ENCODE measurements at regions not wholly inside any gene's neighbourhood (a gene's known extent, or its start where the extent isn't known, plus 50 kb on each side); places are given as distances from the start of the nearest gene placed in this dataset.
A peak's percentile ranks its signal among the peaks of the same experiment; 100 is the strongest.

DNA sequence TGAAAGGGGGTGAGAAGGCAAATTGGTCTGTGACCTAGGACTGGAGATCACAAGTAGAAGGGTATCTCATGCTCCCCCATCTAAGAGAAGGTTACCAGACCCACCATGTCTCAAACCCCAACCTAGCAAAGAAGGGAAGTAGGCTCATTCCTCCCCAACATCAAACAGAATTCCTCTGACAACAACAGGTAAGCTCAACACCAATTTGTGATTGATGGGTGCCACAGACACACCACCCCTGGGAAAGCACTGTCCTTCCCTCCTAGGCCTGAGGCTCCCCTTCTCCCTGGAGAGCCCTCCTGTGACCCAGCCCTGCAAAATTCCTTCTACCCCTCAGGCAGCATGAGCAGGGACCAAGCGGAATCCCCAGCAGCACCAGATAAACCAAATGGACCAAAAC, 154.3 kb downstream of the BUD13 start:
- WGBS (ENCODE audit: insufficient coverage): 83% methylated on average over 1 of the region's 1 CpG
- H3K36me3 ChIP-seq (ENCODE audit: control insufficient read depth, insufficient read depth, low read length): no peaks in the 10 kb centered on the region
- DNase-seq: no peak
- H3K4me1 ChIP-seq (ENCODE audit: control insufficient read depth, insufficient read depth, low read length): no peaks in the 10 kb centered on the region
- no peaks in the 10 kb centered on the region for H3K9me3 ChIP-seq (replicated peaks; ENCODE audit: control insufficient read depth, low read depth, low read length)
- H3K4me3 ChIP-seq (ENCODE audit: low read length): no peak overlapping the region
- no peak overlapping the region for H3K27ac ChIP-seq (ENCODE audit: low read length)
- peaks cover 24% of the 10 kb centered on the region for H3K27me3 ChIP-seq (ENCODE audit: control insufficient read depth, insufficient read depth, low read length)

DNA sequence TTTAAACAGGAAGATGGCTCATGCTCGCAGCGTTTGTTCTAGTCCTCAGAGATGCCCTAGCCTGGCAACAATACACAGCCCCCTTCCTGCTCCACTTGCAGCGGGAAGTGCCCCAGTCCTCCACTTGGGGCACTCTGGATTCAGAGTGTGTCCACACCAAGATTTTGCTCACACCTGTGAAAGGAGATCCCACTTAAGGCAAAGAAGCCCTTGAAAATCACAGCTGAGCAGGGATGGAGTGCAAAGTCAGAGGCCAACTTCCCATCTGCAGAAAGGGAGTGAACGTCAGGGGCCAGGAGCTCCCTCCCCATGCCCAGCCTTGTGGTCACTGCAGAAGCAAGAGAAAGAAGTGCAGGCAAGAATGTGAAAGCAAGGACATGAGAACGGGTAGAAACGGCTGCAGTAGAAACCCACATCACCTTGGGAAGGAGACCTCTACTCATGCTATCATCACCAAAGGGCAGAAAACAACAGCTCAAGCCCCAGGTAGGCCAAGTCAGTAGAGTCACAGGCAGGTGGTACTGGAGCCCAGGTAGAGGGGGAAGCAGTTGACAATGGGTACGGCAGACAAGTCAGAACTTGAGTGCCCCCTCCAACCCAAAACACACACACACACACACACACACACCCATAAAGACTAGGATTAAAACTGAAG, 157.4 kb downstream of the BUD13 start:
- Histone ChIP-seq H3K36me3 (ENCODE audit: control insufficient read depth, insufficient read depth, low read length) (no peaks in the 10 kb centered on the region), H3K9me3 (replicated peaks; ENCODE audit: control insufficient read depth, low read depth, low read length) (no peaks in the 10 kb centered on the region), H3K27me3 (ENCODE audit: control insufficient read depth, insufficient read depth, low read length) (peaks cover 31% of the 10 kb centered on the region), H3K4me1 (ENCODE audit: control insufficient read depth, insufficient read depth, low read length) (no peaks in the 10 kb centered on the region), H3K27ac (ENCODE audit: low read length) (no peak overlapping the region), H3K4me3 (ENCODE audit: low read length) (no peak overlapping the region)
- 51% methylated on average over 4 of the region's 7 CpGs for WGBS (ENCODE audit: insufficient coverage)
- no peak for DNase-seq

DNA sequence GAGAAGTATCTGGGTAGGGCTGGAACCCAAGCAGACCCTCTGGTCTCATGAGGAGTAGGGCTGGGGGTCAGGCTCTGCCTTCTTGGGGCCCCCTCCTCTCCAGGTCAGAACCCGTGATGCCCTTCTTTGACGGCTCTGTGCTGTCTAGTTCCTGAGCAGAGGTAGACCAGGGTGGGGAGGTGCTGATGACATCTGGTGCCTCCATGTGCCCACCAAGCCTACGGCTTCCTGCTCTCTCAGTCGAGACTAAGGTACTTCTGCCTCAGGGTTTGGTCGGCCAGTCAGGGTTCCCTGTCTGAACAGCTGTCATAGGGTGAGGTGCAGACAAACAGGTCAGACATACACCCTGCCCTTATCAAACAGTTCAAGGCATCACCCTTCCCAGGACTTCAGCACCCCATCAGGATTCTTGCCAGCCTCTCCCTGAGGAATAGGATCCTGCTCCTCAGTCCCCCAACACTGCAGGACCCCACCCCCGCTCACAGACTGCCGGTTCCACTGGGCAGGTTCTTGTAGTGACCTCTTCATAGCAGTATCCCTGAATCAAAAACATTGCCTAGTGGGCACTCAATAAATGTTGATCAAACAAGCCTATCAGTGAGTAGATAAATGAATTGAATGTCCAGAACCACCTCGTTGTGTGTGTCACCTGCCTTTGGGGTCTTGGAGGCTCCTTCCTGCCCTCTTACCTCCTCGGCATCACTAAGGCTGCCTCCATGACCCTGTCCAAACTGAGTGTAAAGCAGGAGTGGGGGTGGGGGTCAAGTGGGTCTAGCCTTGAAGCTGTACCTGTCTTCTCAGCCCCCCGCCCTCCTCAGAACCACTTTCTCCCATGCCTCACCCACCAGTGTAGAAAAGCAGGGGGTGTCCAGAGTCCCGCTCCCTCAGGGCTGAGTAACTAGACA, 158.2 kb downstream of the BUD13 start:
- DNase-seq: no peak
- Histone ChIP-seq H3K9me3 (replicated peaks; ENCODE audit: control insufficient read depth, low read depth, low read length) (no peaks in the 10 kb centered on the region), H3K27me3 (ENCODE audit: control insufficient read depth, insufficient read depth, low read length) (peaks cover 31% of the 10 kb centered on the region), H3K4me3 (ENCODE audit: low read length) (no peak overlapping the region), H3K36me3 (ENCODE audit: control insufficient read depth, insufficient read depth, low read length) (no peaks in the 10 kb centered on the region), H3K27ac (ENCODE audit: low read length) (no peak overlapping the region), H3K4me1 (ENCODE audit: control insufficient read depth, insufficient read depth, low read length) (no peaks in the 10 kb centered on the region)
- 87% methylated on average over 9 of the region's 11 CpGs for WGBS (ENCODE audit: insufficient coverage)

DNA sequence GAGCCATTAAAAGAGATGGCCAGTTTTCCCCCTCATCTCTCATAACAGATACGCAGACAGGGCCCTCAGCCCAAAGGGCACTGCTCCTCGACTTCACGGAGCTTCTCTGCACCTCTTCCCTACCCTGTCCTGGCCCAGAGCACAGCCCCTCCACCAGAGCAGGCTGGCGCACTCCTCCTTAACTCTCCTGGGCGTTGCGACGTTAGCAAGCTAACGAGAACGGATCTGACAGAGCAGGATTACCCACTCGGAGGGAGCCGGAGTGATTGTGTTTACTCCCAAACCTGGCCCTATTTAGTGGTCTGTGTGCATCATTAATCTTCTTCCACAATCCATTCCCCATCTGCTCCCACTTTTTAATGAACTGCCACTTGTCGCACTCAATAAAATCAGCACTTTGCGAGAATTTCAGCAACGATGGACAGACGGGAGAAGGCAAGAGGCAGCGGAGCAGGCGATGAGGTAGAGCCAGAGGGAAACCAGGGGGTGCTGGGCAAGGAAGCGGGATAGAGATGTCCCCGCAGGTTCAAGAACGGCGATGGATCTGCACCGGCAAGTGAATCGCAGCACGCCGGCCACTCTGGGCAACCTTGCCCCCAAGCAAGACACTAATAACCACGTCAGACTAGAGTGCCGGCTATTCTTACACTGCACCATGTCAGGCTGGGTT, 159.4 kb downstream of the BUD13 start:
- no peaks in the 10 kb centered on the region for H3K36me3 ChIP-seq (ENCODE audit: control insufficient read depth, insufficient read depth, low read length)
- no peak for DNase-seq
- H3K4me3 ChIP-seq (ENCODE audit: low read length): no peak overlapping the region
- peaks cover 31% of the 10 kb centered on the region for H3K27me3 ChIP-seq (ENCODE audit: control insufficient read depth, insufficient read depth, low read length)
- H3K9me3 ChIP-seq (replicated peaks; ENCODE audit: control insufficient read depth, low read depth, low read length): no peaks in the 10 kb centered on the region
- no peak overlapping the region for H3K27ac ChIP-seq (ENCODE audit: low read length)
- no peaks in the 10 kb centered on the region for H3K4me1 ChIP-seq (ENCODE audit: control insufficient read depth, insufficient read depth, low read length)
- WGBS (ENCODE audit: insufficient coverage): 30% methylated on average over 17 of the region's 27 CpGs

DNA sequence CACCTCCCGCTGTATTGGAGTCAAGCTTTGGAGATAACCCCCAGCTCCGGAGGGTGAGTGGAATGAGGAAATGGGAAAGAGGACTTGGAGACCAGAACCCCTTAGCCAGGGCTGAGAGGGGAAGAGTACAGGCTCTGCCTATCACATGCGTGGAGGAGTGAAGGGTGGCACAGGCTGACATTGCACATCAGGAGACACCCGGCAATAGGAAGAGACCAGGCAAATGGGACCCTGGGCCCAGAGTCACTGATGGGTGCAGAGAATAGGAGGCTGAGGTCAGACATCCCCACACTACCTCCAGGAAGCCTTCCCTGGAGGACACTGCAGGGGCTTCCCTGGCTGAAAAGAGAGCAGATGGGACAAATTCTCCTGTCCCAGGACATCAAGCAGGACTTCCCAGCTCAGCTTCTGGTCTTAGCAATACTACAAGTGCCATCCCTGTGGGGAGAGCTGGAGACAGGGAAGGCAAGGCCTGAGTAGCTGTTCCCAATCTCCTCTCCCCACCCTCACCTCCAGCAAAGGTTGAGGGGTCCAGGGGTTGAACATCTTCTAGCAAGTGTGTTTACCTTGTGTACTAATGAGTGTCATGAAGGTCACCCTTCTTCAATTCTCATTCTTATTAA, 160.7 kb downstream of the BUD13 start:
- DNase-seq: no peak
- Histone ChIP-seq H3K4me3 (ENCODE audit: low read length) (no peak overlapping the region), H3K4me1 (ENCODE audit: control insufficient read depth, insufficient read depth, low read length) (no peaks in the 10 kb centered on the region), H3K9me3 (replicated peaks; ENCODE audit: control insufficient read depth, low read depth, low read length) (no peaks in the 10 kb centered on the region), H3K27ac (ENCODE audit: low read length) (no peak overlapping the region), H3K27me3 (ENCODE audit: control insufficient read depth, insufficient read depth, low read length) (peaks cover 31% of the 10 kb centered on the region), H3K36me3 (ENCODE audit: control insufficient read depth, insufficient read depth, low read length) (no peaks in the 10 kb centered on the region)
- WGBS (ENCODE audit: insufficient coverage): 100% methylated on average over 2 of the region's 4 CpGs

DNA sequence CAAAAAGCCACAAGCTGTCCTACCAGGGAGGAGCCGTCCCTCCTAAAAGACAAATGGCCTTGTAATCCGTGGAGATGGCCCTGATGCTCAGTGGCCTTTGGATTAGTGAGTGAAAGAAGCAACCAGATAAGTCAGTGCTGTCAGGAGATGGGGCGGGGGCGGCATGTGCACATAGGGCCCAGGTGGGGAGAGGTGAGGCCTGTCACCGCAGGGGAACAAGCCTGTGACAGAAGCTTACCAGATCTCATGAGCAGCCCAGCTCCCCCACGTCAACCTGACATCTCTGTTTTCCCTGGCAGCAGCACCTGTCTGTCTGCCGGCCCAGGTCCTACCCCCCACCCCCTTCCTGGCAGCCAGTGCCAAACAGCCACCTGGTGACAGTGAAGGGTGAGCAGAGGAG, 162.6 kb downstream of the BUD13 start:
- no peak for DNase-seq
- Histone ChIP-seq H3K27ac (ENCODE audit: low read length) (no peak overlapping the region), H3K36me3 (ENCODE audit: control insufficient read depth, insufficient read depth, low read length) (no peaks in the 10 kb centered on the region), H3K4me1 (ENCODE audit: control insufficient read depth, insufficient read depth, low read length) (no peaks in the 10 kb centered on the region), H3K4me3 (ENCODE audit: low read length) (no peak overlapping the region), H3K27me3 (ENCODE audit: control insufficient read depth, insufficient read depth, low read length) (peaks cover 25% of the 10 kb centered on the region), H3K9me3 (replicated peaks; ENCODE audit: control insufficient read depth, low read depth, low read length) (no peaks in the 10 kb centered on the region)
- 0% methylated on average over 1 of the region's 7 CpGs for WGBS (ENCODE audit: insufficient coverage)

DNA sequence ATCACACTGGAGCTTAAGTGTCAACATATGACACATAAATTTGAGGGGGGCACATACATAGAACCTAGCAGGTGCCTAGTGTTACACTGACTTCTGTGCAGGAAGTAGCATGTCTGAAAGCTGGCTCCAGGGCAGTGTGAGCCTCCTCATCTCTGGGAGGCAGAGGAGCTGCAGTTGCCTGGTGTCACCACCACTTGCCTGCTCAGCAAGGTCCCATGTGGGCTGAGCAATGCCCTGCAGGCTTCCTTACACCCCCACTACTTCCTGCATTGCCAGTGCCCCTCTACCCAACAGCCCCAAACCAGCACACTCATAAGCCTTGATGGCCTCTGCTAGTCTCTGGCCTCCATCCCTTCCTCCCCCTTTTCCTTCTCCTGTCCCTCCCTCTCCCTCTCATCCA, 165.8 kb downstream of the BUD13 start:
- Histone ChIP-seq H3K36me3 (ENCODE audit: control insufficient read depth, insufficient read depth, low read length) (no peaks in the 10 kb centered on the region), H3K27me3 (ENCODE audit: control insufficient read depth, insufficient read depth, low read length) (no peaks in the 10 kb centered on the region), H3K27ac (ENCODE audit: low read length) (no peak overlapping the region), H3K4me1 (ENCODE audit: control insufficient read depth, insufficient read depth, low read length) (no peaks in the 10 kb centered on the region), H3K4me3 (ENCODE audit: low read length) (no peak overlapping the region), H3K9me3 (replicated peaks; ENCODE audit: control insufficient read depth, low read depth, low read length) (no peaks in the 10 kb centered on the region)
- DNase-seq: no peak

DNA sequence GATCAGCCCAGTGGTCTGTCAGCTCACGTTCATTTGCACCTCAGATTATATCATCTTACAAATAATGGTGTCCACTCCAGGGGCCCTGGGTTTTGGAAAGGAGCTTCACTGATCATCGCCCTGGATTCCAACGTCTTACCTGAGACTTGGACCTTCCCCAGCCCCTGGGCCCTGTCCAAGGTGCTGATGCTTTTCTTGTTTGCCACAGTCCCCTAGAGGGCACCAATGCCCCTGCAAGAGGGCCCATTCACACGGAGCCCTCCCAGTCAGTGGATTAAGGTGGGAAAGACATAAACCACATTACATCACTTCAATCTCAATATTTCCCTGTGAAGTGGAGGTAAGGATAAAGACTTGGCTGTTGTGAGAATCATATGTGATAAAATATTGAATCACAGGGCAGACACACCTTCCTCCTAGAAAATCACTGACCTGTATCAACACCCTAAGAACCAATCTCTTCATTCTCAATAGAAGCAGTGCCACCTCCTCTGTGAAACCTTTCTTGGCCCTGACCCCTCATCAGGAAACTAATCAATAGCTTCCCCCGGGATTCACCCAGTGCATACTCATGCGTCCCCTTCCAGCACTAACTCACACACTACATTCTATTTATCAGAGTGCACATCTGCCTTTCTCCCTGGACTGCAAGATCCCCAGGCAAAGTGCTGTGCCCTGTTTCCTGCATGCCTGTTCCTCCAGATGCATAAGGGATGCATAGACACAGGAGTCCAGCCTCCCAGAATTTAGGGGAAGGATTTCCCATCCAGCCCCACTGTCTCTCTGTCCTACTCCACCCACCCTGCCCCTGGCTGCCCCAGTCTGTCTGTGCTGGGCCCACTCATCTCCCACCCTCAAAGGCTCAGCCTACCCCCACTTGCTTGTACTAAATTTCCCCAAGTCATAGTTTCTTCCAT, 167.0 kb downstream of the BUD13 start:
- Histone ChIP-seq H3K4me1 (ENCODE audit: control insufficient read depth, insufficient read depth, low read length) (no peaks in the 10 kb centered on the region), H3K27me3 (ENCODE audit: control insufficient read depth, insufficient read depth, low read length) (no peaks in the 10 kb centered on the region), H3K36me3 (ENCODE audit: control insufficient read depth, insufficient read depth, low read length) (no peaks in the 10 kb centered on the region), H3K27ac (ENCODE audit: low read length) (no peak overlapping the region), H3K9me3 (replicated peaks; ENCODE audit: control insufficient read depth, low read depth, low read length) (no peaks in the 10 kb centered on the region), H3K4me3 (ENCODE audit: low read length) (no peak overlapping the region)
- DNase-seq: peak; percentile 21
- WGBS (ENCODE audit: insufficient coverage): 39% methylated on average over 4 of the region's 6 CpGs

DNA sequence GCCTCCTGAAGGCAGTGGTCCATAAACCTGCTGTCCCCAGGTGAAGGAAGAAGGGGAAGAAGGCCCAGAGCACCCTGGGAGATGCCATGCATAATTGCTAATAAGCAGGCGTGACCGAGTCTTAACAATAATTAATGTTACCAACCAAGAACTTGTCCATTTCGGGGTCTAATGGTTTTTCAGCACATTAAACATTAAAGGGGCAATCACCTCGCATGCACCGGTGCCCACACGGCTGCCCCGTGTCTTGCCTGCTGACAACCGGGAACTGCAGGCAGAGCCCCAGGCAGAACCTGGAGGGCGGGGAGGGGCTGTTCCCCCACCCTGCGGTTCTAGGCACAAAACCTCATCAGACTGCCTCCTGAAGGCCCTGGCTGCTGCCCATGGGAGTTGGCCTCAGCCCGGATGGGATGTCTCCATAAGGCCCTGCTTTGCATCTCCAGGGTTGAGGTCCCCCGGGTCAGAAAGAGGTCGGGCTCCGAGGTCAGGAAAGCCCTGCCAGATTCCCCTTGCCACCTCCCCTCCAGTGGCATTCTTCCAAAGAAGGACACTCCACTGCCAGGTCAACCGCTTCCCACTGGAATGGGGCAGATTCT, 169.0 kb downstream of the BUD13 start:
- H3K27ac ChIP-seq (ENCODE audit: low read length): no peak overlapping the region
- H3K4me3 ChIP-seq (ENCODE audit: low read length): no peak overlapping the region
- peaks cover 2% of the 10 kb centered on the region for H3K27me3 ChIP-seq (ENCODE audit: control insufficient read depth, insufficient read depth, low read length)
- no peaks in the 10 kb centered on the region for H3K4me1 ChIP-seq (ENCODE audit: control insufficient read depth, insufficient read depth, low read length)
- H3K36me3 ChIP-seq (ENCODE audit: control insufficient read depth, insufficient read depth, low read length): no peaks in the 10 kb centered on the region
- DNase-seq: no peak
- no peaks in the 10 kb centered on the region for H3K9me3 ChIP-seq (replicated peaks; ENCODE audit: control insufficient read depth, low read depth, low read length)
- WGBS (ENCODE audit: insufficient coverage): 83% methylated on average over 13 of the region's 15 CpGs

Measured in muscle of leg (tissue), 3 donors.